ENCODE measurements at regions not wholly inside any gene's neighbourhood (a gene's known extent, or its start where the extent isn't known, plus 50 kb on each side); places are given as distances from the start of the nearest gene placed in this dataset.

DNA sequence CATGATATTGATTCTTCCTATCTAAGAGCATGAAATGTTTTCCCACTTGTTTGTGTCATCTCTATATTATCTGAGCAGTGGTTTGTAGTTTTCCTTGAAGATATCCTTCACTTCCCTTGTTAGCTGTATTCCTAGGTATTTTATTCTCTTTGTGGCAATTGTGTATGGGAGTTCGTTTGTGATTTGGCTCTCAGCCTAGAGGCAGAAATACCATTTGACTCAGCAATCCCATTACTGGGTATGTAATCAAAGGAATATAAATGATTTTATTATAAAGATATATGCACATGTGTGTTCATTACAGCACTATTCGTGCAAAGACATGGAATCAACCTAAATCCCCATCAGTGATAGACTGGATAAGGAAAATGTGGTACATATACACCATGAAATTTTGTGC, 172.7 kb upstream of the IL15 start:
- TF ChIP-seq, protein P1, sequence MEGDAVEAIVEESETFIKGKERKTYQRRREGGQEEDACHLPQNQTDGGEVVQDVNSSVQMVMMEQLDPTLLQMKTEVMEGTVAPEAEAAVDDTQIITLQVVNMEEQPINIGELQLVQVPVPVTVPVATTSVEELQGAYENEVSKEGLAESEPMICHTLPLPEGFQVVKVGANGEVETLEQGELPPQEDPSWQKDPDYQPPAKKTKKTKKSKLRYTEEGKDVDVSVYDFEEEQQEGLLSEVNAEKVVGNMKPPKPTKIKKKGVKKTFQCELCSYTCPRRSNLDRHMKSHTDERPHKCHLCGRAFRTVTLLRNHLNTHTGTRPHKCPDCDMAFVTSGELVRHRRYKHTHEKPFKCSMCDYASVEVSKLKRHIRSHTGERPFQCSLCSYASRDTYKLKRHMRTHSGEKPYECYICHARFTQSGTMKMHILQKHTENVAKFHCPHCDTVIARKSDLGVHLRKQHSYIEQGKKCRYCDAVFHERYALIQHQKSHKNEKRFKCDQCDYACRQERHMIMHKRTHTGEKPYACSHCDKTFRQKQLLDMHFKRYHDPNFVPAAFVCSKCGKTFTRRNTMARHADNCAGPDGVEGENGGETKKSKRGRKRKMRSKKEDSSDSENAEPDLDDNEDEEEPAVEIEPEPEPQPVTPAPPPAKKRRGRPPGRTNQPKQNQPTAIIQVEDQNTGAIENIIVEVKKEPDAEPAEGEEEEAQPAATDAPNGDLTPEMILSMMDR (IDR thresholded peaks at IDR 0.05): no peak
- TF ChIP-seq POLR2A (IDR thresholded peaks at IDR 0.05; ENCODE audit: low read depth) (no peak), POLR2AphosphoS5 (IDR thresholded peaks at IDR 0.05) (no peak), EP300 (IDR thresholded peaks at IDR 0.05) (no peak)
